Activated naive CD8-positive, alpha-beta T cell (primary cell): ENCODE measurements at regions not wholly inside any gene's neighbourhood (a gene's known extent, or its start where the extent isn't known, plus 50 kb on each side); places are given as distances from the start of the nearest gene placed in this dataset.

Source experiments
- H3K27ac Mint-ChIP-seq: one replicate; pipeline ENCODE4 v1.8.0; 2021; ENCODE audit warnings: mixed read lengths
- H3K27me3 Mint-ChIP-seq: one replicate; pipeline ENCODE4 v1.8.0; 2021; ENCODE audit warnings: mixed read lengths
- H3K36me3 Mint-ChIP-seq: one replicate; pipeline ENCODE4 v1.8.0; 2021; ENCODE audit warnings: mixed read lengths
- H3K4me1 Mint-ChIP-seq: one replicate; pipeline ENCODE4 v1.8.0; 2021; ENCODE audit warnings: low read depth, mixed read lengths
- H3K4me3 Mint-ChIP-seq: one replicate; pipeline ENCODE4 v1.8.0; 2021; ENCODE audit warnings: mild to moderate bottlenecking, mixed read lengths
- H3K9me3 Mint-ChIP-seq: one replicate; pipeline ENCODE4 v1.8.0; 2021; ENCODE audit warnings: low read depth, mixed read lengths

GRCh38 chr7:25863005-25863728 lies 288.8 kb upstream of the NFE2L3 start:
- H3K9me3 Mint-ChIP-seq: peaks cover 6% of the 10 kb centered on the region
- H3K4me3 Mint-ChIP-seq: no peak overlapping the region
- peaks cover 10% of the 10 kb centered on the region for H3K36me3 Mint-ChIP-seq
- peaks cover 13% of the 10 kb centered on the region for H3K4me1 Mint-ChIP-seq
- peaks cover 57% of the 10 kb centered on the region for H3K27me3 Mint-ChIP-seq
- peak overlapping the region; percentile 28 for H3K27ac Mint-ChIP-seq

- Mint-ChIP-seq H3K4me1 (peaks cover 13% of the 10 kb centered on the region), H3K27ac (peak overlapping the region; percentile 46), H3K36me3 (peaks cover 10% of the 10 kb centered on the region), H3K27me3 (peaks cover 63% of the 10 kb centered on the region), H3K4me3 (no peak overlapping the region), H3K9me3 (peaks cover 6% of the 10 kb centered on the region)
These were observed 288.3 kb upstream of the NFE2L3 start for GRCh38 chr7:25863729-25864110.

- H3K9me3 Mint-ChIP-seq: peaks cover 6% of the 10 kb centered on the region
- H3K27me3 Mint-ChIP-seq: peaks cover 67% of the 10 kb centered on the region
- H3K4me3 Mint-ChIP-seq: no peak overlapping the region
- peak overlapping the region; percentile 23 for H3K27ac Mint-ChIP-seq
- H3K4me1 Mint-ChIP-seq: peaks cover 13% of the 10 kb centered on the region
- peaks cover 10% of the 10 kb centered on the region for H3K36me3 Mint-ChIP-seq
These were observed 287.5 kb upstream of the NFE2L3 start for GRCh38 chr7:25864511-25864910.

- peaks cover 13% of the 10 kb centered on the region for H3K4me1 Mint-ChIP-seq
- H3K36me3 Mint-ChIP-seq: peaks cover 6% of the 10 kb centered on the region
- peaks cover 6% of the 10 kb centered on the region for H3K9me3 Mint-ChIP-seq
- H3K4me3 Mint-ChIP-seq: no peak overlapping the region
- H3K27ac Mint-ChIP-seq: no peak overlapping the region
- peaks cover 66% of the 10 kb centered on the region for H3K27me3 Mint-ChIP-seq
These were observed 286.9 kb upstream of the NFE2L3 start for GRCh38 chr7:25864943-25865751.

- Mint-ChIP-seq H3K27me3 (peaks cover 50% of the 10 kb centered on the region), H3K9me3 (no peaks in the 10 kb centered on the region), H3K4me1 (no peaks in the 10 kb centered on the region), H3K27ac (no peak overlapping the region), H3K4me3 (no peak overlapping the region), H3K36me3 (peaks cover 2% of the 10 kb centered on the region)
These were observed 283.5 kb upstream of the NFE2L3 start for GRCh38 chr7:25868509-25868908.

- Mint-ChIP-seq H3K27me3 (peaks cover 39% of the 10 kb centered on the region), H3K36me3 (no peaks in the 10 kb centered on the region), H3K4me1 (no peaks in the 10 kb centered on the region), H3K27ac (no peak overlapping the region), H3K9me3 (no peaks in the 10 kb centered on the region), H3K4me3 (no peak overlapping the region)
These were observed 281.4 kb upstream of the NFE2L3 start for GRCh38 chr7:25870574-25870973.

GRCh38 chr7:25876092-25876491 lies 275.9 kb upstream of the NFE2L3 start:
- no peaks in the 10 kb centered on the region for H3K36me3 Mint-ChIP-seq
- no peaks in the 10 kb centered on the region for H3K4me1 Mint-ChIP-seq
- no peak overlapping the region for H3K4me3 Mint-ChIP-seq
- H3K9me3 Mint-ChIP-seq: no peaks in the 10 kb centered on the region
- no peak overlapping the region for H3K27ac Mint-ChIP-seq
- peaks cover 38% of the 10 kb centered on the region for H3K27me3 Mint-ChIP-seq

GRCh38 chr7:25877802-25878789 lies 273.9 kb upstream of the NFE2L3 start:
- H3K4me1 Mint-ChIP-seq: no peaks in the 10 kb centered on the region
- no peaks in the 10 kb centered on the region for H3K36me3 Mint-ChIP-seq
- H3K4me3 Mint-ChIP-seq: no peak overlapping the region
- H3K27ac Mint-ChIP-seq: no peak overlapping the region
- H3K9me3 Mint-ChIP-seq: no peaks in the 10 kb centered on the region
- peaks cover 39% of the 10 kb centered on the region for H3K27me3 Mint-ChIP-seq

- Mint-ChIP-seq H3K27me3 (peaks cover 42% of the 10 kb centered on the region), H3K9me3 (no peaks in the 10 kb centered on the region), H3K4me1 (no peaks in the 10 kb centered on the region), H3K27ac (no peak overlapping the region), H3K4me3 (no peak overlapping the region), H3K36me3 (no peaks in the 10 kb centered on the region)
These were observed 272.2 kb upstream of the NFE2L3 start for GRCh38 chr7:25879799-25880198.

- Mint-ChIP-seq H3K36me3 (no peaks in the 10 kb centered on the region), H3K4me3 (no peak overlapping the region), H3K4me1 (no peaks in the 10 kb centered on the region), H3K27me3 (peaks cover 38% of the 10 kb centered on the region), H3K27ac (no peak overlapping the region), H3K9me3 (no peaks in the 10 kb centered on the region)
These were observed 270.5 kb upstream of the NFE2L3 start for GRCh38 chr7:25881317-25882037.

- H3K27me3 Mint-ChIP-seq: peaks cover 30% of the 10 kb centered on the region
- no peaks in the 10 kb centered on the region for H3K4me1 Mint-ChIP-seq
- H3K27ac Mint-ChIP-seq: no peak overlapping the region
- no peaks in the 10 kb centered on the region for H3K9me3 Mint-ChIP-seq
- no peaks in the 10 kb centered on the region for H3K36me3 Mint-ChIP-seq
- no peak overlapping the region for H3K4me3 Mint-ChIP-seq
These were observed 269.7 kb upstream of the NFE2L3 start for GRCh38 chr7:25882151-25882773.

- Mint-ChIP-seq H3K27me3 (peaks cover 22% of the 10 kb centered on the region), H3K27ac (no peak overlapping the region), H3K9me3 (no peaks in the 10 kb centered on the region), H3K36me3 (no peaks in the 10 kb centered on the region), H3K4me3 (no peak overlapping the region), H3K4me1 (no peaks in the 10 kb centered on the region)
These were observed 267.7 kb upstream of the NFE2L3 start for GRCh38 chr7:25884265-25884828.

GRCh38 chr7:25885057-25885576 lies 266.9 kb upstream of the NFE2L3 start:
- Mint-ChIP-seq H3K27ac (no peak overlapping the region), H3K4me3 (no peak overlapping the region), H3K27me3 (peaks cover 20% of the 10 kb centered on the region), H3K36me3 (no peaks in the 10 kb centered on the region), H3K9me3 (no peaks in the 10 kb centered on the region), H3K4me1 (no peaks in the 10 kb centered on the region)
